Limb (tissue), 2 donors: ENCODE measurements at regions not wholly inside any gene's neighbourhood (a gene's known extent, or its start where the extent isn't known, plus 50 kb on each side); places are given as distances from the start of the nearest gene placed in this dataset.
A peak's percentile ranks its signal among the peaks of the same experiment; 100 is the strongest.
"Not testable (repeated sequence)": the region's sequence is repeated elsewhere in the genome, so short reads cannot be mapped to it uniquely, and the experiment has no call there.

Experiments used
- DNase-seq, 2 donors: peaks; one replicate each; pipeline ENCODE4 v3.0.0-alpha.2; 2016; ENCODE audit errors: extremely low spot score in 2 of 2

GRCh38 chr13:24931450-24932251 lies 164.3 kb upstream of the PABPC3 start:
- DNase-seq: peak in 1 of 2 donors; percentile 30

DNA sequence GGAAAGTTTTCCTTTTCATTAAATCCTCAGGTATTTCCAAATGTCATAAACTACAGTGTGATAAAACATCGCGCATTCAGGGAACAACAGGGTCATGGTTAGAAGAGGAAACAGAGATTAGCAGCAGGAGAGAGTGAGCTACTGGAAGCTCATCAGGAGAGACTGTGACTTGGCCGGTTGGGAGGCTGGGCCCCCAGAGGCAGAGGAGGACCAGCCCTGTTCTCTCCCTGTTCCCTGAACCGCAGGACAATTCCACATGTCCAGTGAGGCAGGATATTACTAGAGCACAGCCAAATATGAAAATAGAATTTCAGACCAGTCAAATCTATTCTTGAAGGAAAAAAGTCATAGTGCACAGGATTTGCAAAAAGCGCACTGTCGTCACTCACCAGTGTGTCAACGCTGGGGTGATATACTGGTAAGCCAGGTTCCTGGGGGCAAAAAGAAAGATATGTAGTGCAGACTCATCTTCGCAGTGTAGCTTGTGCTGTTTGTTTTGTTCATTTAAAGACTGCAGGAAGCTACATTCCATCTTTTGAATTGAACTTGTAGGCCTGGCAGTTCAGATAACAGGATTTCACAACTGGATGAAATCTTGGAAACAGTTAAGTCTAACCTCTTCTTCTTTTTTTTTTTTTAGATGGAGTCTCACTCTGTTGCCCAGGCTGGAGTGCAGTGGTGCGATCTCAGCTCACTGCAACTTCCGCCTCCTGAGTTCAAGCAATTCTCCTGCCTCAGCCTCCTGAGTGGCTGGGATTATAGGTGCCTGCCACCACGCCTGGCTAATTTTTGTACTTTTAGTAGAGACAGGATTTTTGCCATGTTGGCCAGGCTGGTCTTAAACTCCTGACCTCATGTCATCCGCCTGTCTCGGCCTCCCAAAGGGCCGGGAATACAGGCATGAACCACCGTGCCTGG lies 162.6 kb upstream of the PABPC3 start:
- DNase-seq: not testable (repeated sequence)

GRCh38 chr13:24934024-24934385 lies 161.9 kb upstream of the PABPC3 start:
- DNase-seq: not testable (repeated sequence)

GRCh38 chr13:24938966-24939365 lies 157.0 kb upstream of the PABPC3 start:
- no peak for DNase-seq

DNA sequence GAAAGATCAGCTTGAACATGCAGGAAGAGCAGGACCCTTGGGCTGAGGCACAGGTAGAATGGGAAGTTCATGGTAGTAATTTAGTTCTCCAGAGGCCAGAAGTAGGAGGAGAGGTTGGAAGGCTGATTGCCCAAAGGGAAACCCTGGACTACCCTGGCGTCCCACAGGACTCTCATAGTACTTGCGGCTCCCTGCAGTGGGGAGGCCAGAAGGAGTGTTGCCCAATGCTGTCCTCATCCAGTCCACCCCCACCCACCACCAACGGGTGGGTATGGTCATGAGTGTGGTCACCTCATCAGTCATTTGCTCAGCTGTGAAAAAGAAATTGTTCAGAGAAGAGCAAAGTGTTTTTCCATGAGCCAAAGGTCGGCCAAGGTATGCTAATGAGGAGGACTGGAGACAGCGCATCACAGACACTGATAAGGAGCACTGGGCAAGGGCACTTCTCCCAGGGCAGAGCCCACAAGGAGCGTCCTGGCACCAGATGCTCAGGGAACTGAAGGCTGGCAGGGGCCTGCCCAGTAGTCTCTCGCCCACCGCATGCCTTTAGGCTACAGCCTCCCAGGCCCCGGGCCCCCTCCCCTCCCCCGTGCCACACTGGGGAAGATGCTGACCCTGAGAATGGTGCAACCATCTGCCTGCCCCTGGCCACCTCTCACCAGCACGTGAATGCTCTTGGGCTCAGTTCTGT lies 154.8 kb upstream of the PABPC3 start:
- not testable (repeated sequence) for DNase-seq

DNA sequence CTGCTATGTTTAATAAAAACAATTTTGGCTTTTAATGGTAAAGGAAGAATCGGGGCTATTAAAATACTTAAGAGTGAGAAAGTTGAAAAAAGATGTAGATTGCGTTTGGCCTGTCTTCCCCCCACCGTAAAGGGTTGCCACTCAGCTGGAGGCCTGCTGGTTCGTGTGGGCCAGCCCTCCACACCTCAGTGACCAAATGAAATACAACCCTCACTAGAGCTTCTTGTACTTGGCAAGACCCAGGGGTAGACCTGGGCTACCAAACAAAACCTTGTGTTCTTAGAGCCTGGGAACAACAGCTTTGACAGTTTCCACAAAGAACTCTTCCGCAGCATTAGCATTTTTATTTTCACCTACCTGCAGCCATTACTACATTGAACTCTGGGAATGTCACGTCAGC lies 152.8 kb upstream of the PABPC3 start:
- no peak for DNase-seq

DNA sequence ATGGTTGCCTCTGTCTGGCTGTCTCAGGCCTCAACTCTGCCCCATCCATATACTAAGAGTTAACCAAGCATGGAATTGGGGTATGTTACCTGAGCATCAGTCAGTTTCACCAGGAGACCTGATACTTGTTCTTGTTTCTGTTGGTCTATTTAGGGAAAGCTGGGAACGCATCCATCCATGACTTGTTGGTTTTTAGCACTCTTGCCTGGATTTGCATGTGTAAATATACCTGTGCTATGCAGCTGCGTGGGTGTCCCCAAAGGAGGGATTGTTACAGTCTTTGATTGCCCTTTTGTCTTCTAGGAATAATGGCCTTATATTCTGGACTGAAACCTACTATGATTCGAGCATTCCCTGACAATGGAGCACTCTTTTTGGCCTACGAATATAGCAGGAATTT lies 151.9 kb upstream of the PABPC3 start:
- DNase-seq: not testable (repeated sequence)

DNA sequence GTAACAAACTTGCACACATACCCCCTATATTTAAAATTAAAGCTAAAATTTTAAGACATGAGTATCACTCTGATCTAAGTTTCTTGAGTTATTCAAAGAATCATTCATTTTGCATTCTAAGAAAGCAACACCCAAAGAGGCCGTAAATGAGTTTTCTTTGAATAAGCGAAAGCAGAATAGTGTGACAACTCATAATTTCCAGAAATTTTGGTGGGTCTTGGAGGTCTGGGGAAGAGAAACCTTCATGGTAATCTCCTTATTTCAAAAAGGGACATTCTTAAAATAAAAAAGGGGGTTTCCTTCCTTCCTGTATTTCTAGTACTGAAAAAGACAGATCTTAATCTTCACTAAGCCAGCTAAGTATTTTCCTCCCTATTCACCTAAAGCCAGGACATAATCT lies 147.0 kb upstream of the PABPC3 start:
- not testable (repeated sequence) for DNase-seq

DNA sequence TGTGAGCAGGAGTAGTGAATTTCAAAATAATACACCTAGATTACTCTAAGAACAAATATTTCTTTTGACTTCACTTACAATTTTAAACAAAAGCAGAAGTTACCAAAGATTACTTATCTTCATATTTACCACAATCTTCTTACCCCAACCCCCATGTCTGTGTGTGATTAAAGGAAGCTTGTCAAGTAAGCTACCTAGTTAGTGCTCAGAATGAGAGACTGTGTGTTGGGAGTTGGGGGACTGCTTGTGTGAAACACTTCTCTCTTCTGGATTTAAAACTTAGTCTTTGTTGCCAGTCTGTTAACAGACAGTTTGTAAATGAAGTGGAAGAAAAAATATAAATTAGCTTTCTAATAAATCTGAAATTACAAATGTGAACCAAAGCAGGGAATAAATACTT lies 145.3 kb upstream of the PABPC3 start:
- DNase-seq: not testable (repeated sequence)

DNA sequence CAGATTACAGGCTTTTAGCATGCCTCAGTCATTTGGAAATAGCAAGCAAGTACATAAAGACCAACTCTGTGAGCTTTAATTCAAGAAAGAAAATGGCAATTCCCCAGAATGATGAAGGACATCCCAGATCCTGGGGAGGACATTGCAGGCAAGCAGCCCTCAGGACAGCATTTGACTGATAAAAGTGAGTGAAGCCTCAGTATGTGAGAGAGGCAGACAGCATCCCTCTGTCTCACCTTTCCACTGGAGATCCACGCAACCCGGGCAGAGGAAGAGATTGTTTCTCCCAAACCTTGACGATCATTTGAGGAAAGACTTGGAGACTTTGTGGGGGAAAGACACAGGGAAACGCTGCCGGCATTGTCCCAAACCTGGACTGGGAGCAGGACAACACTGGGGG lies 128.0 kb upstream of the PABPC3 start:
- DNase-seq: peak in 1 of 2 donors; percentile 36

DNA sequence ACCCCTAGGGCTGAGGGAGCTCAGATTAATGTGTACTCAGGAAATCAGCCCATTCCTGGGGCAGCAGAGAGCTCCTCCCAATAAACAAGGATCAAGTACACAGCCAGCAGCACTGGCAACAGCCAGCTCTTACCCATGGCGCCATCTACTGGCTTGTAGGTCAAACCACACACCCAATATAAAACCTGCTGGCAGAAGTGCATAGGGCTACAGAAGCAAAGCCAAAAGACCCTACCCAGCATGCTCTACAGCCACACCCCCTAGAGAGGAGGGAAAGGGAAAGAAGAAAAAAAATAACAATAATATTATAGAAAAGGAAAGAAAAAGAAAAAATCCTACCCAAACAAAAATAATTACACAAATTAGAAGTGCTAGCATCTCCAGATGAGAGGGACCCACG lies 127.5 kb upstream of the PABPC3 start:
- not testable (repeated sequence) for DNase-seq

GRCh38 chr13:24973102-24973501 lies 122.8 kb upstream of the PABPC3 start:
- DNase-seq: not testable (repeated sequence)

DNA sequence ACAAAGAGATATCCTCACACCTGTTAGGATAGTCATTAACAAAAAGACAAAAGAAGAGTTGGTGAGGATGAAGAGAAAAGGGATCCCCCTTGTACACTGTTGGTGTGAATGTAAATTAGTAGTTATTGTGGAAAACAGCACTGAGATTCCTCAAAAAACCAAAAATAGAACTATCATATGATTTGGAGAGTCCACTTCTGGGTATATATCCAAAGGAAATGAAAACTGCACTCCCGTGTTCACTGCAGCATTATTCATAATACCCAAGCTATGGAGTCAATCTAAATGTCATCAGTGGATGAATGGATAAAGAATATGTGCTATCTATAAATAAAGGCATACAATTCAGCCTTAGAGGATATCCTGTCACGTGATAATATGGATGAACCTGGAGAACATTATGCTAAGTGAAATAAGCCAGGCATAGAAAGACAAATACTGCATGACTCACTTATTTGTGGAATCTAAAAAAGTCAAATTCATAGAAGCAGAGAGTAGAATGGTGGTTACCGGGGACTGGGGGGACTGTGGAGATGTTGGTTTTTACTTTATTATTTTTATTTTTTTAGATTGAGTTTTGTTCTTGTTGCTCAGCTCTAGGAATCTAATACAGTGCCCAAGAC lies 114.6 kb upstream of the PABPC3 start:
- not testable (repeated sequence) for DNase-seq

GRCh38 chr13:24982333-24982999 lies 113.5 kb upstream of the PABPC3 start:
- DNase-seq: no peak

DNA sequence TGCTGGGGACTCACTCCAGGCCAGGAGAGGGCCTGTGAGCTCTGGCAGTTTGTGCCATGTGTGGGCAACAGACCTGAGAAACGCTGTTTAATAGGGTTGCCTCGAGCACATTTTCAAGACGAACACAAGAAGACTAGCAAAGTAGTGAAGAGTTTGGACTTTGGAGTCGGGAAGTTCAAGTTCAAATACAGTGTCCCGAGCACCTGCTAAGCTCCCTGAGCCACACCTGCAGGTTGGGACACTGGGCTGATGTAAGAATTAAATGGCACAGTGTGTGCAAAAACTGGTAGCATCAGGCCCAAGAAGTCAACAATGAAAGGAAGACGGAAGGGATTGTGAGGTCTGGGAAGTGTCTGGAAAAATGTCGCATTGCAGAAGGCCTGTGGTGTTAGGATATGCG lies 112.8 kb upstream of the PABPC3 start:
- no peak for DNase-seq

DNA sequence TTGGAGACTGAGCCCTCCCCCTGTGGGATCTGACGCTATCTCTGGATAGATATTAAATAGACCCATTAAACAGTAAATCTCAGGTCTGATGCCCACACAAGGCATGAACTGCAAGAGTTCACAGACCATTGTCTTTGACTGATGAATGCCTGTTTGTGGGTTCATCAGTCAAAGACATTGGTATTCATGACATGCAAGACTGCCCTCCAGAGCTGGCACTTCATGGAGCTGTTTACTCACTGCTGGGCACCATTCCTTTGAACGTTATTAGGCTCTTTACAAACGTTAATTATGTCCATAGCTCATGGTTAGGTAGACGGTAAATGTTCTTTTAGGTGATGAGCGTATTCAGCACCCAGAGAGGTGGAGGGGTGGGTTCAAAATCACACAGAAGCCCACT lies 111.8 kb upstream of the PABPC3 start:
- no peak for DNase-seq

GRCh38 chr13:24985107-24985506 lies 110.8 kb upstream of the PABPC3 start:
- DNase-seq: no peak

DNA sequence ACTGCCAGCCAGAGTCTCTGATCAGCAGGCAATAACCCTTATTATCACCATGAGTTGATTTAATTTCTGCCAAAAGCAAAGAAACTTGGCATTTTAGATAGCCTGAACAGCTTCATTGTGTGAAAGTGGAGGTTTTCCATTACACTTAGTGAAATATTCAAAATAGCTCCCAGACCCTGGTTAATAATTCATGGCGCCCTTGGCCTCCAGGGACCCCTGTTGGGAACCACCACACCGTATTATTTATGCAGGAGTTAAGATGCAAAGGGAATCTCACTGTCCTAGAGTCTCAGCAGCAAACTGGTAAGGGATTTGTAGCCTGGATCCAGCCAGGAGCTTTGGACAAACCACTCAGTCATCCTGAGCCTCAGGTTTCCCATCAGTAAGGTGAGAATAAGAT lies 110.0 kb upstream of the PABPC3 start:
- no peak for DNase-seq

- DNase-seq: no peak
Measured at GRCh38 chr13:24986826-24987225, 109.1 kb upstream of the PABPC3 start.

DNA sequence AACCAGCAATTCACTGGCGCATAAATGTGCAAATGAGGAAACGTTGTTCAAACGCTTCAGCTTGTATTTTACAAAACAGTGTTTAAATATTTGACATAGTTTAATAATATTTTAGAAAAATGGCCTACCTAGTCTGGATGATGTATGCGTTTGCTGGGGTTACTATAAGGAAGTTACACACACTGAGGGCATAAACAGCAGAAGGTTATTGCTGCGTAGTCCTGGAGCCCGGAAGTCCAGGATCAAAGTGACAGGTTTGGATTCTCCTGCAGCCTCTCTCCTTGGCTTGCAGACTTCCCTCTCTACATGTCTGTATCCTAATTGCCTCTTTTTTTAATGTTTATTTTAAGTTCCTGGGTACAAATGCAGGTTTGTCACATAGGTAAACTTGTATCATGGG lies 106.0 kb upstream of the PABPC3 start:
- not testable (repeated sequence) for DNase-seq

DNA sequence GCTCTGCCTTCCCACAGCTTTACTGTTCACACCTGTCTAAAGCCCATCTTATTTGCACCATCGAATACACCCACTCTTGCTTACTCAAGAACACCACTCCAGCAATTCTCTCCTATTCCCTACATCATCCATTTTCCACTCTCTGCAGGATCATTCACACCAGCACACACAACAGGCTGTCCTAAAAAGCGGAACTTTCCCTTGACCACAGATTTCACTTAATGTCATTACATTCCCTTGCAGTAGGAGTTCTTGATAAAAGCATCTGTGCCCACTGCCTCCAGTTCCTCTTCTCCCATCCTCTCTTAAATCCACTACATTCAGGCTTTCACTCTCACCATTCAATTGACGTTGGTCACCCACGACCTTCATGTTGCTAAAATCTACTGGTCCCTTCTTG lies 103.0 kb upstream of the PABPC3 start:
- not testable (repeated sequence) for DNase-seq
